A673 (cell line): ENCODE measurements at regions not wholly inside any gene's neighbourhood (a gene's known extent, or its start where the extent isn't known, plus 50 kb on each side); places are given as distances from the start of the nearest gene placed in this dataset.

Source experiments
- BruUV-seq: library from RNA; stranded (reverse); fragments of 400-500 nt; replicated peaks from 2 replicates; lab custom pipeline; 2021; lab: Mats Ljungman, UMichigan
- CTCF ChIA-PET: fragments of 300-600 bp; sonication (Branson Sonifier 250); formaldehyde crosslinking; loops from one replicate; lab custom pipeline; 2022; ENCODE audit warnings: antibody characterized with exemption; lab: Charles Lee
- POLR2A ChIA-PET: fragments of 300-600 bp; sonication (Branson Sonifier 250); formaldehyde crosslinking; loops from one replicate; lab custom pipeline; 2022; ENCODE audit warnings: antibody characterized with exemption; ENCODE audit not compliant: low non-redundant PET; lab: Charles Lee
- DNase-seq: peaks from one replicate; pipeline ENCODE4 v3.0.0-alpha.2; 2015; ENCODE audit warnings: low spot score
- H3K27ac ChIP-seq: fragments of 200-600 bp; sonication (generic); 2 replicates; pipeline ENCODE4 v1.5.1; 2016; ENCODE audit warnings: mixed run types, low read depth, mild to moderate bottlenecking, mixed read lengths, antibody characterized with exemption, low read length; ENCODE audit not compliant: poor library complexity, severe bottlenecking
- H3K27me3 ChIP-seq: fragments of 200-600 bp; sonication (generic); replicated peaks from 2 replicates; pipeline ENCODE4 v1.6.1; 2017; ENCODE audit warnings: mixed run types, low read depth, mild to moderate bottlenecking, mixed read lengths, antibody characterized with exemption, low read length; ENCODE audit not compliant: insufficient read depth, poor library complexity
- H3K36me3 ChIP-seq: fragments of 200-600 bp; sonication (generic); 2 replicates; pipeline ENCODE4 v1.6.1; 2016; ENCODE audit warnings: mixed run types, mild to moderate bottlenecking, mixed read lengths, antibody characterized with exemption, low read length; ENCODE audit not compliant: insufficient read depth, poor library complexity, severe bottlenecking
- H3K4me1 ChIP-seq: fragments of 200-600 bp; sonication (generic); 2 replicates; pipeline ENCODE4 v1.6.1; 2017; ENCODE audit warnings: mixed run types, mild to moderate bottlenecking, mixed read lengths, antibody characterized with exemption, low read length; ENCODE audit not compliant: insufficient read depth, poor library complexity, severe bottlenecking
- H3K4me3 ChIP-seq: fragments of 200-600 bp; sonication (generic); 2 replicates; pipeline ENCODE4 v1.5.1; 2016; ENCODE audit warnings: low read depth, mixed run types, mild to moderate bottlenecking, mixed read lengths, low read length; ENCODE audit not compliant: poor library complexity, severe bottlenecking
- H3K9me3 ChIP-seq: fragments of 200-600 bp; sonication (generic); 2 replicates; pipeline ENCODE4 v1.6.1; 2016; ENCODE audit warnings: mixed run types, low read depth, mild to moderate bottlenecking, mixed read lengths, antibody characterized with exemption, low read length; ENCODE audit not compliant: poor library complexity, severe bottlenecking
- EZH2 ChIP-seq: fragments of 200-600 bp; sonication (generic); IDR thresholded peaks from 2 replicates; pipeline ENCODE4 v1.6.1; 2017; ENCODE audit warnings: borderline replicate concordance, low read depth, mild to moderate bottlenecking, mixed read lengths, antibody characterized with exemption, low read length; ENCODE audit not compliant: poor library complexity, severe bottlenecking
- intact Hi-C: fragments of 100-400 bp; cut with micrococcal nuclease; formaldehyde crosslinking; loops from one replicate; pipeline ENCODE4 v1.10.0; 2022; ENCODE audit not compliant: unreplicated experiment
- TF ChIP-seq, protein P1 (sequence below): fragments of 300-800, 200-600 bp; sonication (generic); conservative IDR thresholded peaks from 2 replicates; pipeline ENCODE4 v1.5.1; 2017; ENCODE audit warnings: low read depth, mild to moderate bottlenecking, antibody characterized with exemption, low read length, moderate library complexity, mixed read lengths

DNA sequence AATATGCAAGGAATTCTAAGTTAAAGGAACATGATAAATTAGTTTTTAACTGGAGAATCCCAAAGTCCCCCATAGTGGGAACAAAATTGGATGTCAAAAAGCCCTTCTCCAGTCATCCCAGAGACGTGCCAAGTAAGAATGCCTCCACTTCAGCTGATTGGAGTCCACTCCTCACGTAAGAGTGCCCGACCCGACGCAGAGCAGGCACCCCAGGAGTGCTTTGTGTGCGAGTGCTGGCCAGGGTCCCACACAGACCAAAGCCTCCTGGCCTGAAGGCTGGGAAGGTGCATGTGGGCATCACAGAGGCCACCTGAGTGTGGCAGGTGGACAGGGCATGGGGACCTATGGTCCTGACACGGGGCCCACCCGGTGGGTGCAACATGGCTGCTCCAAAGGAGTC is 183.5 kb downstream of the GLI2 start:
- TF ChIP-seq, protein P1, sequence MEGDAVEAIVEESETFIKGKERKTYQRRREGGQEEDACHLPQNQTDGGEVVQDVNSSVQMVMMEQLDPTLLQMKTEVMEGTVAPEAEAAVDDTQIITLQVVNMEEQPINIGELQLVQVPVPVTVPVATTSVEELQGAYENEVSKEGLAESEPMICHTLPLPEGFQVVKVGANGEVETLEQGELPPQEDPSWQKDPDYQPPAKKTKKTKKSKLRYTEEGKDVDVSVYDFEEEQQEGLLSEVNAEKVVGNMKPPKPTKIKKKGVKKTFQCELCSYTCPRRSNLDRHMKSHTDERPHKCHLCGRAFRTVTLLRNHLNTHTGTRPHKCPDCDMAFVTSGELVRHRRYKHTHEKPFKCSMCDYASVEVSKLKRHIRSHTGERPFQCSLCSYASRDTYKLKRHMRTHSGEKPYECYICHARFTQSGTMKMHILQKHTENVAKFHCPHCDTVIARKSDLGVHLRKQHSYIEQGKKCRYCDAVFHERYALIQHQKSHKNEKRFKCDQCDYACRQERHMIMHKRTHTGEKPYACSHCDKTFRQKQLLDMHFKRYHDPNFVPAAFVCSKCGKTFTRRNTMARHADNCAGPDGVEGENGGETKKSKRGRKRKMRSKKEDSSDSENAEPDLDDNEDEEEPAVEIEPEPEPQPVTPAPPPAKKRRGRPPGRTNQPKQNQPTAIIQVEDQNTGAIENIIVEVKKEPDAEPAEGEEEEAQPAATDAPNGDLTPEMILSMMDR, result no peak
- no peak for TF ChIP-seq EZH2
- Histone ChIP-seq H3K9me3 (no peaks in the 10 kb centered on the region), H3K36me3 (no peaks in the 10 kb centered on the region), H3K27me3 (no peaks in the 10 kb centered on the region), H3K4me1 (peaks cover 12% of the 10 kb centered on the region), H3K27ac (no peak overlapping the region), H3K4me3 (no peak overlapping the region)
- BruUV-seq, result no TSS peak
- POLR2A ChIA-PET, result no interaction called here
- no peak for DNase-seq
- intact Hi-C loops, result no loop called here
- CTCF ChIA-PET, result no interaction called here

DNA sequence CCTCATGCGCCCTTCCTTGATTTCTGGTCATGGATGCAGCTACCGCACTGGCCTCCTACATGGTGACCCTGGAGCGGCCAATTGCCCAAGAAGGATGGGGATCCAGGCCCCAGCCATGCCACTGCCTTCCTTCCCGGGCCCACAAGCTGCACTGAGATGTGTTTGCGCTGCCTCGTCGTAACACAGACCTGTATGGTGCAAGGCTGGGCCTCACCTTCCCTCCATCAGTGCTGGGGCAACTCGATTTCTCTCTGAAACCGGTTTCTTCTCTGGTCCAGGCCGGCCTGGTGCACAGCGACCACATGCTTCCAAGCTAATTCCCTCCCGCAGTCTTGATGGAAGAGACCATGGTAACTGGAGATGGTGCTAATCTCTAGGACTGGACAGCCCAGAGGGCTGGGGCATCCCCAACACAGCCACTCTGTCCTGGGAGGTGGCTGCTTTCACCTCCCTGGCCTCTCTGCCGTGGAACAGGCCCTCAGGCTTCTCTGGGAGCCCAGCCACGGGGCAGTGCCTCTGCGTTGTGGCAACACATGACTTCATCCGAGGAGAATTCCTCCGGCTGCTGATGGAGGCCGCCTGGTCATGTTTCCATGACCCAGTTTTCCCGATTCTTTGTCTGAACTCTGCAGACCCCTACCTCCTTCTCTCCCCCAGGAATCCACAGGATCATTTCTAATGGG is 184.2 kb downstream of the GLI2 start:
- Histone ChIP-seq H3K27me3 (no peaks in the 10 kb centered on the region), H3K4me1 (peaks cover 9% of the 10 kb centered on the region), H3K4me3 (no peak overlapping the region), H3K27ac (no peak overlapping the region), H3K36me3 (no peaks in the 10 kb centered on the region), H3K9me3 (no peaks in the 10 kb centered on the region)
- intact Hi-C loops, result no loop called here
- ChIA-PET POLR2A (no interaction called here), CTCF (no interaction called here)
- BruUV-seq, result no TSS peak
- DNase-seq, result no peak
- TF ChIP-seq, protein P1, result no peak
- TF ChIP-seq EZH2, result no peak

DNA sequence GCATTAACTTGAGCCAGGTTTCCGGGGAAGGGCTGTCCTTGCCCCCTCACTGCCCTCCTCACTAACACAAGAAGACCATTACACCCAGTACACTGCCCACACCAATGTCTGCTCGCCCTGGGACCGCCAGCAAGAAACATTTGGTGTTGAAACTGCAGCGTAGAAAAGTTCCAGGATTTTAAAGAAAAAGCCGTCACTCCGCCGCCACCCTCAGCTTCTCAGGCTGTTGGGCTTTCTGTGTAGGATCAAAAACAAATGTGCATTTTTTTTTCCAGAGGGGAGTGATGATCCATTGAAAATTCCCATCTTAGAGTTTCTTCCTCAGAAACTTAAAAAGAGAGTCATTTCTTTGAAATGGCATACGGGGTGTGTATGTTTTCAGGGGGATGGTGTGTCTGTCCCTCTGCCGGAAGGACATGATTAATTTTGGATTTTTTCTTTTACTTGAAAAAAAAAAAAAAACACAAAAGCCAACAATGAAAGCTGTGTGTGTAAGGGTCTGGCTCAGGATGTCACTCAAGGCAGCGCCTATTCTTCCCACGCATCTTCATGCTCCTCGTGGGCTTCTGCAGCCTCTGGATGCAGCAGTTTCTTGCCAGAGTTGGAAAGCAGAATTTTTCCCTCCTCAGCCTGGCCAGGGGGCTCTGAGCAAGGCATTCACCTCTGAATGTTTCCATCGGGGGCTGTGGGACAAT is 184.9 kb downstream of the GLI2 start:
- ChIA-PET CTCF (no interaction called here), POLR2A (no interaction called here)
- Histone ChIP-seq H3K36me3 (no peaks in the 10 kb centered on the region), H3K4me1 (peaks cover 3% of the 10 kb centered on the region), H3K27ac (no peak overlapping the region), H3K9me3 (no peaks in the 10 kb centered on the region), H3K4me3 (no peak overlapping the region), H3K27me3 (no peaks in the 10 kb centered on the region)
- DNase-seq, result no peak
- no TSS peak for BruUV-seq
- TF ChIP-seq, protein P1, result no peak
- no peak for TF ChIP-seq EZH2
- intact Hi-C loops, result no loop called here
